HUES48 (cell line): ENCODE measurements at regions not wholly inside any gene's neighbourhood (a gene's known extent, or its start where the extent isn't known, plus 50 kb on each side); places are given as distances from the start of the nearest gene placed in this dataset.

Source experiments
- H3K27ac ChIP-seq: one replicate; pipeline ENCODE4 v1.7.0; 2013; ENCODE audit warnings: low read depth, low read length, inconsistent platforms
- H3K27me3 ChIP-seq: 2 replicates; pipeline ENCODE4 v1.6.1; 2013; ENCODE audit warnings: mild to moderate bottlenecking, low read length; ENCODE audit not compliant: control insufficient read depth, insufficient read depth
- H3K36me3 ChIP-seq: 2 replicates; pipeline ENCODE4 v1.6.1; 2013; ENCODE audit warnings: low read length; ENCODE audit not compliant: control insufficient read depth, insufficient read depth
- H3K4me1 ChIP-seq: 2 replicates; pipeline ENCODE4 v1.6.1; 2013; ENCODE audit warnings: mild to moderate bottlenecking, low read length; ENCODE audit not compliant: control insufficient read depth, insufficient read depth
- H3K4me3 ChIP-seq: 2 replicates; pipeline ENCODE4 v1.5.1; 2013; ENCODE audit warnings: mild to moderate bottlenecking, low read depth, low read length
- H3K9ac ChIP-seq: 2 replicates; pipeline ENCODE4 v1.6.1; 2013; ENCODE audit warnings: mild to moderate bottlenecking, low read depth, low read length, moderate library complexity
- H3K9me3 ChIP-seq: 2 replicates; pipeline ENCODE4 v1.6.1; 2013; ENCODE audit warnings: low read length; ENCODE audit not compliant: control insufficient read depth, insufficient read depth

DNA sequence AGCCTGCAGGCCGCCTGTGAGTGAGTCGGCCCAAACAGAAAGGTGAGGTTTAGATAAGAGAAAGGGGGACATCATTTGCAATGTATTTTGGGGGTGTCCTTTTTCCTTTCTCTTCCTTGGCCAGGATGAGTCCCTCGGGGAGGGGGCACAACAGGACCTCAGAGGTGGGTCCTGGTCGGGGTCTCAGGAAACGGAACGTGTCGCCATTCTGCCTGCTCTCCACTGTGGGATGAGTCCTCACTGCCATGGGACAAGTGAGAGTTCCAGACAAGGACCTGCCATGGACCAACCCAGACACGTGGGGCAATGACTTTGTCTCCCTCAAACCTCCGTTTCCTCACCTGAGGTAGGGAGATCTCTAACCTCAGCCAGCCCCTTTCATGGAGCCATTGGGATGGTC lies 67.9 kb upstream of the TAF1B start:
- no peak overlapping the region for H3K9ac ChIP-seq
- H3K9me3 ChIP-seq: no peaks in the 10 kb centered on the region
- H3K36me3 ChIP-seq: no peaks in the 10 kb centered on the region
- peaks cover 5% of the 10 kb centered on the region; the same call in 1 of the 2 replicates for H3K4me1 ChIP-seq
- no peak overlapping the region for H3K27ac ChIP-seq
- H3K4me3 ChIP-seq: no peak overlapping the region
- H3K27me3 ChIP-seq: no peaks in the 10 kb centered on the region

- Histone ChIP-seq H3K4me3 (no peak overlapping the region), H3K27ac (no peak overlapping the region), H3K4me1 (peaks cover 5% of the 10 kb centered on the region; the same call in 1 of the 2 replicates), H3K9ac (no peak overlapping the region), H3K27me3 (no peaks in the 10 kb centered on the region), H3K9me3 (no peaks in the 10 kb centered on the region), H3K36me3 (no peaks in the 10 kb centered on the region)
Measured at GRCh38 chr2:9775999-9776712, 67.1 kb upstream of the TAF1B start.

GRCh38 chr2:9777081-9777480 lies 66.2 kb upstream of the TAF1B start:
- Histone ChIP-seq H3K36me3 (no peaks in the 10 kb centered on the region), H3K4me3 (no peak overlapping the region), H3K27ac (no peak overlapping the region), H3K9ac (no peak overlapping the region), H3K9me3 (no peaks in the 10 kb centered on the region), H3K27me3 (no peaks in the 10 kb centered on the region), H3K4me1 (no peaks in the 10 kb centered on the region)

DNA sequence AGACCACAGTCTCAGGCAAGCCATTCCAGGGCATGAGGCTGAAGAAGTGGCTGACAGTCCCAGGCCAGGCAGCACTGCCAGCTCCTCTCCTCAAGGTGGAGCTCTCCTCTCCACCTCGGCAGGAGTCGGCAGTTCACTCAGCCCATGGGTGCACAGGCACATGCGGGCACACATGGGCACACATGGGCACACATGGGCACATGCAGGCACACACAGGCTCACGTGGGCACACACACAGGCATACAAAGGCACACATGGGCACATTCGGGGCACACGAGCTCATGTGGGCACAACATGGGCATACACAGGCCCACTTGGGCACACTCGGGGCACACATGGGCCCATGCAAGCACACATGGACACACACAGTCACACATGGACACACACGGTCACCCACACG lies 65.3 kb upstream of the TAF1B start:
- Histone ChIP-seq H3K9ac (no peak overlapping the region), H3K27me3 (no peaks in the 10 kb centered on the region), H3K4me3 (no peak overlapping the region), H3K36me3 (no peaks in the 10 kb centered on the region), H3K27ac (no peak overlapping the region), H3K9me3 (no peaks in the 10 kb centered on the region), H3K4me1 (no peaks in the 10 kb centered on the region)

- Histone ChIP-seq H3K4me1 (no peaks in the 10 kb centered on the region), H3K27ac (no peak overlapping the region), H3K36me3 (no peaks in the 10 kb centered on the region), H3K9ac (no peak overlapping the region), H3K27me3 (no peaks in the 10 kb centered on the region), H3K4me3 (no peak overlapping the region), H3K9me3 (no peaks in the 10 kb centered on the region)
Measured at GRCh38 chr2:9778471-9779316, 64.6 kb upstream of the TAF1B start.

DNA sequence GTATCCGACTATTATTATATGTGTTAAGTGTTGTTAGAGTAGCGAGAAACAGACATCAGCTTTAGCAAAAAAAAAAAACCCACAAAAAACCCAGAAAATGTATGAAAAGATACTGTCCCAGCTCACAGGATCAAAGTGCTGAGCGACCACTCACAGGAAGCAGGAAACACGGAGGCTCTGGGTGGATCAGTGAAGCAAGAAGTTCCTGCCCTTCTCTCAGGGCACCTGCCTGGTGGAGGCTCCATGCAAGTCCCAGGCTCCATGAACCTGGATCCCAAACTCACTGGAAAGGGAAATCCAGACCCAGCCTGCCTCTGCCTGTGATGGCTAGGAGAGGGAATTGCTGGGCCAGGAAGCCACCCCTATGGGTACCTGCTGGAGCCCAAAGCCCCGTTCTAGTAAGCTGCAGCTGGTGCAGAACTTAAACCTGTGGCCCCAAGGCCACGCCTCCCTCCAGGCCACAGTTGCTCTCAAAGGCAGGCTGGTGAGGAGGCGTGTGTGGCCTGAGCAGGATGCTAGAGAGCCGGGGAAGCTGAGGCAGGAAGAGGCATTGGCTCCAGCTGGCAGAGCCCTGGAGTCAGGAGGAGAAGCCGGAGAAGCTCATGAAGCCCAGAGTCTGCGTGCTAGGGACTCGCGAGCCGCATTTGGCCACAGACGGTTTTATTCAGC lies 63.5 kb upstream of the TAF1B start:
- Histone ChIP-seq H3K4me3 (no peak overlapping the region), H3K36me3 (no peaks in the 10 kb centered on the region), H3K9ac (no peak overlapping the region), H3K9me3 (no peaks in the 10 kb centered on the region), H3K27me3 (no peaks in the 10 kb centered on the region), H3K4me1 (no peaks in the 10 kb centered on the region), H3K27ac (no peak overlapping the region)

GRCh38 chr2:9780368-9781130 lies 62.7 kb upstream of the TAF1B start:
- Histone ChIP-seq H3K36me3 (no peaks in the 10 kb centered on the region), H3K9me3 (no peaks in the 10 kb centered on the region), H3K4me3 (no peak overlapping the region), H3K9ac (no peak overlapping the region), H3K27me3 (no peaks in the 10 kb centered on the region), H3K27ac (no peak overlapping the region), H3K4me1 (no peaks in the 10 kb centered on the region)

- no peak overlapping the region for H3K27ac ChIP-seq
- H3K9me3 ChIP-seq: no peaks in the 10 kb centered on the region
- no peak overlapping the region for H3K9ac ChIP-seq
- no peaks in the 10 kb centered on the region for H3K4me1 ChIP-seq
- no peaks in the 10 kb centered on the region for H3K36me3 ChIP-seq
- no peak overlapping the region for H3K4me3 ChIP-seq
- H3K27me3 ChIP-seq: no peaks in the 10 kb centered on the region
Measured at GRCh38 chr2:9781252-9781651, 62.0 kb upstream of the TAF1B start.

DNA sequence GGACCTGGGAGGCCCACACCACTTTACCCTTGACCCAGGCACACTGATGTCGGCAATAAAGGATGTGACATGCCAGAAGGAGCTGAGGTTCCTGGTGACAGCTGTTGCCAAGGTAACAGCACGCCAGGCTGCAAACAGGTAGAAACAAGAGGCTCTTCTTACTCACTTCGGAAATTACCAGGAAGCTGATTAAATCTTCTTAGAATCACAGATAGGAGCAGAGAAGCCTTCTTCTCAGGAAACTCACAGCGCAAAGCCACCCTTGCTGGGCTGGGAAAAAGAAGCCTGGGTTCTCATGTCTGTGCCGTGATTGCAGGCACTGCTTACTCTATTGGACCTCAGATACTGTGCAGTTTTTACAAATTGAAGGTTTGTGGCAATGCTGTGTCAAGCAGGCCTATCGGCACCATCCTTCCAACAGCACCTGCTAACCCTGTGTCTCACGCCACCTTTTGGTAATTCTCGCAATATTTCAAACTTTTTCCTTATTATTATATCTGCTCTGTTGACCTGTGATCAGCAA lies 61.0 kb upstream of the TAF1B start:
- H3K9me3 ChIP-seq: no peaks in the 10 kb centered on the region
- 0 out of 2 replicates have a peak, but pooled peaks cover 2% of the 10 kb centered on the region for H3K4me1 ChIP-seq
- peaks cover 2% of the 10 kb centered on the region; the same call in 1 of the 2 replicates for H3K27me3 ChIP-seq
- H3K4me3 ChIP-seq: no peak overlapping the region
- no peaks in the 10 kb centered on the region for H3K36me3 ChIP-seq
- no peak overlapping the region for H3K9ac ChIP-seq
- no peak overlapping the region for H3K27ac ChIP-seq

- Histone ChIP-seq H3K27me3 (peaks cover 5% of the 10 kb centered on the region; the same call in 1 of the 2 replicates), H3K4me1 (0 out of 2 replicates have a peak, but pooled peaks cover 4% of the 10 kb centered on the region), H3K36me3 (no peaks in the 10 kb centered on the region), H3K9ac (no peak overlapping the region), H3K9me3 (no peaks in the 10 kb centered on the region; the same call in 1 of the 2 replicates), H3K4me3 (no peak overlapping the region), H3K27ac (no peak overlapping the region)
Measured at GRCh38 chr2:9789371-9789770, 53.9 kb upstream of the TAF1B start.
